HG03571 (cell line): ENCODE measurements at regions not wholly inside any gene's neighbourhood (a gene's known extent, or its start where the extent isn't known, plus 50 kb on each side); places are given as distances from the start of the nearest gene placed in this dataset.

Source experiments
- ATAC-seq: cut with Tn5 transposase; IDR thresholded peaks from one replicate; pipeline ENCODE4 v1.9.1; 2021; ENCODE audit not compliant: unreplicated experiment

GRCh38 chr3:130838898-130839600 is 54.8 kb upstream of the ATP2C1 start:
- ATAC-seq, result no peak

- ATAC-seq, result peak; percentile 48
Measured at GRCh38 chr3:130839813-130840212, 54.1 kb upstream of the ATP2C1 start.

GRCh38 chr3:130841357-130841756 is 52.5 kb upstream of the ATP2C1 start:
- ATAC-seq, result no peak

GRCh38 chr3:130843441-130843840 is 50.4 kb upstream of the ATP2C1 start:
- ATAC-seq, result no peak
